ENCODE measurements at regions not wholly inside any gene's neighbourhood (a gene's known extent, or its start where the extent isn't known, plus 50 kb on each side); places are given as distances from the start of the nearest gene placed in this dataset.

GRCh38 chr19:32177686-32178085 is 167.7 kb upstream of the ZNF507 start:
- no peak for ATAC-seq

DNA sequence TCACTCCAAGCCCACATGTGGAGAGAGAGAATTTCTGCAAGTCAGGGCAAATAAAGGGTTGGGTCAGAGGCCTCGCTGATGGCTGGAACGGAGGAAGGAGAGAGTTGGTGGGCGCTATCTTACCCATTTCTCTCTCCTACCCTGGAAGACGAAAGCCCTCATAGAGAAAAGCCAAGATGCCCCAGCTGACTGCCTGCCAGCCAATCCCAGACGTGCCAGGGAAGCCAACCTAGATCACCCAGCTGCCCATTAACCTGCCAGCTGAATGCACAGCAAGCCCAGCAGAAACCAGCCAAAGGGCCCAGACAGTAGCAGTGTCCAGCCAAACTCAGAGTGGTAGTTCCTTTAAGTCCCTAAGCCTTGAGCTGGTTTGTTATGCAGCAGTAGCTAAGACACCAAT is 167.0 kb upstream of the ZNF507 start:
- H3K9me3 ChIP-seq, result no peaks in the 10 kb centered on the region
- ATAC-seq, result no peak
- no peak overlapping the region for H3K4me3 ChIP-seq
- H3K36me3 ChIP-seq, result no peaks in the 10 kb centered on the region
- TF ChIP-seq POLR2A (IDR thresholded peaks at IDR 0.05) (no peak), CTCF (IDR thresholded peaks at IDR 0.05) (no peak), POLR2AphosphoS5 (IDR thresholded peaks at IDR 0.05) (no peak), EP300 (IDR thresholded peaks at IDR 0.05) (no peak)
- H3K4me1 ChIP-seq, result no peaks in the 10 kb centered on the region
- H3K27ac ChIP-seq, result no peak overlapping the region
- WGBS, 2 donors (ENCODE audit: low coverage in 1 of 2), result 90% methylated on average over 4 of the region's 5 CpGs; no CpG with 5 or more reads in 1 of the 2 donors
- H3K27me3 ChIP-seq, result no peaks in the 10 kb centered on the region

More at GRCh38 chr19:32177686-32178085, 167.7 kb upstream of the ZNF507 start:
- H3K9me3 ChIP-seq, result no peaks in the 10 kb centered on the region
- H3K27ac ChIP-seq, result no peak overlapping the region
- H3K4me3 ChIP-seq, result no peak overlapping the region
- H3K4me1 ChIP-seq, result no peaks in the 10 kb centered on the region
- TF ChIP-seq CTCF (IDR thresholded peaks at IDR 0.05), result no peak
- H3K36me3 ChIP-seq, result no peaks in the 10 kb centered on the region
- H3K27me3 ChIP-seq, result no peaks in the 10 kb centered on the region

GRCh38 chr19:32178956-32179355 is 166.5 kb upstream of the ZNF507 start:
- Histone ChIP-seq H3K27me3 (no peaks in the 10 kb centered on the region), H3K4me1 (no peaks in the 10 kb centered on the region), H3K27ac (no peak overlapping the region), H3K4me3 (no peak overlapping the region), H3K9me3 (no peaks in the 10 kb centered on the region), H3K36me3 (no peaks in the 10 kb centered on the region)
- ATAC-seq, result no peak
- 53 to 86% methylated on average over 2 of the region's 7 CpGs for WGBS, 2 donors (ENCODE audit: low coverage in 1 of 2)
- TF ChIP-seq CTCF (IDR thresholded peaks at IDR 0.05) (no peak), POLR2AphosphoS5 (IDR thresholded peaks at IDR 0.05) (no peak), EP300 (IDR thresholded peaks at IDR 0.05) (no peak), POLR2A (IDR thresholded peaks at IDR 0.05) (no peak)

GRCh38 chr19:32181216-32181920 is 164.0 kb upstream of the ZNF507 start:
- TF ChIP-seq POLR2A (IDR thresholded peaks at IDR 0.05) (no peak), EP300 (IDR thresholded peaks at IDR 0.05) (no peak), CTCF (IDR thresholded peaks at IDR 0.05) (no peak), POLR2AphosphoS5 (IDR thresholded peaks at IDR 0.05) (no peak)
- Histone ChIP-seq H3K4me3 (no peak overlapping the region), H3K27me3 (no peaks in the 10 kb centered on the region), H3K4me1 (no peaks in the 10 kb centered on the region), H3K27ac (no peak overlapping the region), H3K9me3 (no peaks in the 10 kb centered on the region), H3K36me3 (no peaks in the 10 kb centered on the region)
- 57 to 76% methylated on average over 8 to 12 of the region's 13 CpGs for WGBS, 2 donors (ENCODE audit: low coverage in 1 of 2)
- no peak for ATAC-seq

DNA sequence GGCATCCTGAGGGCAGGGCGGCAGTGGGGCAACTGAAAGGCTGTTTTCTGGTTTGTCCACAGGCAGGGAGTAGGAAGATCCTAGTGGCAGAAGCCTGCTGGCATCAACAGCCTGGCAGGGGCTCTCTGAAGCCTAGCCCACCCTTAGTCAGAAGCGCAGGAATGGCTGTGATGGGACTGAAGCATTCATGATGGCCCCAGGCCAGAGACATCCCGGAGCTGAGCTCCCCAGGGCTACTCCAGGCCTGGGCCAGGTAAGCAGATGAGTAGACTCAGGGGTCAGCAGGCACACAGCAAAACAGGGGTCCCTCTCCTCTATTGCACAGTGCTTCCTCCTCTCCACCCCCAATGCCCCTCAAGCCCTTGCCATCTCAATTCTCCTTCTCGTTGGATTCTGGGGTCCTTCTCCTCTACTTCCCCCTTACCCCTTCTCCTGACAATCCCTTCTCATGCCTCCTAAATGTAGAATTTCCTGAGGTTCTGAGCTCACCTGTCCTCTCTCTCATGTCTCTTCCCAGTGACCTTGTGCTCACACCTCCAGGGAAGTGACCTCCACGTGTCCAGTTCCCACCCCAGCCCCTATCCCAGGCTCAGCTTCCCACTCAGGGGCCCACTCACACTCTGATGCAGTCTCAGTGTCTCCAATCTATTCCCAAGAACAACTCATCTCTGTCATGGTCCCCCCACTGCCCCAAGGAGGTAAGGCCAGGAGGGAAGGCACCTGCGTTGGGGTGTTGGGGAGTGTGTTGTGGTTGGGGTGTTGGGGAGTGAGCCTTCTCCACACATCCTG is 158.7 kb upstream of the ZNF507 start:
- TF ChIP-seq EP300 (IDR thresholded peaks at IDR 0.05) (no peak), POLR2A (IDR thresholded peaks at IDR 0.05) (no peak), POLR2AphosphoS5 (IDR thresholded peaks at IDR 0.05) (no peak), CTCF (IDR thresholded peaks at IDR 0.05) (no peak)
- Histone ChIP-seq H3K27ac (no peak overlapping the region), H3K4me3 (no peak overlapping the region), H3K4me1 (no peaks in the 10 kb centered on the region), H3K9me3 (no peaks in the 10 kb centered on the region), H3K36me3 (no peaks in the 10 kb centered on the region), H3K27me3 (peaks cover 27% of the 10 kb centered on the region)
- ATAC-seq, result no peak
- 79 to 83% methylated on average over 3 to 5 of the region's 6 CpGs for WGBS, 2 donors (ENCODE audit: low coverage in 1 of 2)

Measured in gastroesophageal sphincter (tissue), 4 donors.